ENCODE measurements at regions not wholly inside any gene's neighbourhood (a gene's known extent, or its start where the extent isn't known, plus 50 kb on each side); places are given as distances from the start of the nearest gene placed in this dataset.

GRCh38 chr9:87086221-87086818, 139.0 kb upstream of the GAS1 start:
- DNase-seq = no peak

GRCh38 chr9:87087197-87087596, 139.9 kb upstream of the GAS1 start:
- DNase-seq = no peak

DNA sequence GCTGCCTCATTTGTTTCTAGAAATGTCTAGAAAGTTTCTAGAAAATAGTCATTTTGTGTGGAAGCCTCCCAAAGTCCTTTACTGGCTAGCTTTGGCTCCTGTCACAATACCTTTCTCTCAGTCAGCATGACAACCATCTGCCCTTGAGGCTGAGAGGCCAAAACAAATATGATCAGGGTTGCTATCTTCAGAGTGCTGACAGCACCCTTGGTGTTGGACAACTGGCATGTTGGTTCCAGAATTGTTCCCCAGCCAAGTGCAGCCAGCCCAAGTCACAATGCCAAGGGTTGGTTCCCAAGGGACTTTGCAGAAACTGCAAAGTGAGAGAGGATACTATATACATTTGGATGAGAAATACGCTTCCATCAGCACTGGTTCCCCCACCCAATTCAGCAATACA, 140.9 kb upstream of the GAS1 start:
- no peak for DNase-seq

DNA sequence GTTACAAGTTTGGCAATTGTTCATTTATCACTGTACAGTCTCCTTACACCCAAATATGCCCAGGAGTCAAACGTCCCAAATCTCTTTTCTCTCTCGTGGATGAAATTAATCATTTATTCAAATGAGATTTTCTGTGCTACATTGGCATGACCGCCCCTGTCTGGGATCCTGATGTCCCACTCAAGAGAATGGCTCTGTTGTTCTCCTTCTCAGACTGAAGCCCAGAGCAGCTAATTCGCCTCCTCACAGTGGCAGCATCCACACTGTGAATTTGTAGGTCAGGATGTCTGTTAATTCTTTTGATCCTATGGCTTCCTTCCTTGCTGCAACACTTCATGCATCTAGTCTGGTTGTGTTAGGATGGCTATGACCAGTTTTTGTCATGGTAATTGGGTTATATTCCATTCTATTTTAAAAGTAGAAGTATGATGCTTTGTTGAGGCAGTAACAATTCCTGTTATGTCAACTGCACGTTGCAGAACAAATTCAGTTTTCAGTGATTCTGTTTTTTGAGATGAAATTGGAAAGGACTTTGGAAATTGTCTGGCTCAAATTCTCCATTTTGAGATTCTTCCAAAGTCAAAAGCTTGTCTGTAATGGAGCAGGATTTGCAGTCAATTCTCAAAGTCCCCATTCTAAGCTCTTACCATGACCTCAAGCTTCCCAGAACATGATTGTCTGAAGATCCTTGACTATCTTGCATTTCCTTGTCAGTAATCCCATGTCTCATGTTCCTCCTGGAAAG, 141.5 kb upstream of the GAS1 start:
- no peak for DNase-seq

- DNase-seq = no peak
Measured at GRCh38 chr9:87089506-87089905, 142.2 kb upstream of the GAS1 start.

DNA sequence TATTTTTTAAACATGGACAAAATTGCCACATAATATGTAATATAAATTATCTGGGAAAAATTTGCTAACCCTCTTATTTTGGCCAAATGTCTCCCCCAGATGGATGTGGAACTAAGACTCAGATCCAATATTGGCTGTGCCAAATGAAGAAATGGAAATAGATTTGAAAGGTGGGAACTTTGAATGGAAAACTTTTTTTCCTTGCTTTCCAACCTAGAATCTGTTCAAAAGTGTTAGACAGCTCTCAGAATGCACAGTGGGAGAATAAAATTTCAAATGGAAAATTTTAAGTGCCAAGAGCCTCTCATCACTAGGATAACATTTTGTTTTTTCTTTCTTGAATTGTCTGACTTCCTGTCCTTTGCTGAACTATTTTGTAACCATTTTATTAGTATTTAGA, 142.6 kb upstream of the GAS1 start:
- DNase-seq = no peak

- no peak for DNase-seq
Measured at GRCh38 chr9:87093777-87094176, 146.5 kb upstream of the GAS1 start.

DNA sequence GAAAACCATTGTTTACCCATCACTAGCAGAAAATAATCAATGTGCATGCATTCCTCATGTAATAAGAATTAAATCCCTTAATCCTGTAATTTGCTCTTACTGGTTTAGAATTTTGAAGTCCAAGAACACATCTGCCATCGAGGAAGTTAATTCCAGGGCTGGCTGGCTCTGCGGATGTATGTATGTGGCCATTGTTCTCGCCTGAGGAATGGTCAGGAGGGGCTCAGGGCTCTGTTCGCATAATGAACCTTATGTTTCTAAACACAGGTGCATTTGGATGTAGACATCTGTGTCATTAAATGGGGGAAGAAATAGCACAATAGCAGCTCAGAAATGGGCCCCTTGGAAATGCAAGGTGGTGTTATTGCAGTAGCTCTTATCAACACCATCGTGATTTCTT, 148.6 kb upstream of the GAS1 start:
- DNase-seq = no peak

DNA sequence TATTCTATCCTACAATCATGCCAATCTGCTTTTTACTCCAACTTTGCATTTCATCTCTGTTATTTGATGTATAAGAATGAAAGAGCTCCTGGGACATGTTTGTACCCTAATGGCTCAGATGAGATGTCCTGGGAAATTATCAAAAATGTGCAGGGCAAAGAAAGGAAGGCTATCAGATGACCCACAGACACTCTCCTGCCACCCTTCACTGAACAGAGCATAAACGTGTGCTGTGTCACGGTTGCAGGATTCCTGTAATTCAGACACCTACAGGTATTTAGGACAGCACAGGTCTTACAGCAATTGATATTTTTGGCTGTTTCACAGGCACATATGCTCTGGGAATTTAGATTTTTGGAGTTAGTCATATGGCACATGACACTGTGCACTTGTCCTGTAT, 149.2 kb upstream of the GAS1 start:
- DNase-seq = no peak

DNA sequence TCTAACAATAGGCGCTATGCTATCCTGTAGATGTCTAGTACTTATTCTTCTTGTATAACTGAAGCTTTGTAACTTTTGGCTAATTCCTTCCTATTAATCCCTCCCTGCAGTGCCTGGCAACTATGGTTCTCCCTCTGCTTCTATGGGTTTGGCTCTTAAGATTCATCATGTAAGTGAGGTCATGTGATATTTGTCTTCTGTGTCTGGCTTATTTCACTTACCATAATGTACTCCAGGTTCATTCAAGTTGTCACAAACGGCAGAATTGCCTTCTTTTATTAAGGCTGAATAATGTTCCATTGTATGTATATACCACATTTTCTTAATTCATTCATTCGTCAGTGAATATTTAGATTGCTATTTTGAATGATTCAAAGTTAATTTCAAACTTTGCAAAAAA, 149.9 kb upstream of the GAS1 start:
- DNase-seq = no peak

GRCh38 chr9:87099407-87099806, 152.1 kb upstream of the GAS1 start:
- no peak for DNase-seq

GRCh38 chr9:87100001-87100400, 152.7 kb upstream of the GAS1 start:
- DNase-seq = no peak

DNA sequence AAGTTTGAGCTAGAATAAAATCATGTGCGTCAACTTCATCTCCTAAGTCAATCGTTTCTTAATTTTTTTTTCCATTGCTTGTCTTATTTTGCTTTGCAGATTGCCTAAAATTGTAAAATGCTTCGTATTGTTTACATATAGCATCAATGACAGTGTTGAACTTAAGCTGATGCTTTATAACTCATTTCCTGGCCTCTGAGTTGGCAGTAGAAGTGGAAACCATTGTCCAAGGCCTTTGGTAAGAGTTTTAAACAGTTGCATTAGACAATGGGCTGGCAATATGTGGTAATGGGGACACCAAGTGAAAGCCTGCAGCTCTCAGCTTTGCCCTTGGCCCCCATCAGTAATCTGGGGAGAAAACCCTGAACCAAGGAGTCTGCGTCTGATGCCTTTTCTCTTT, 154.8 kb upstream of the GAS1 start:
- no peak for DNase-seq

DNA sequence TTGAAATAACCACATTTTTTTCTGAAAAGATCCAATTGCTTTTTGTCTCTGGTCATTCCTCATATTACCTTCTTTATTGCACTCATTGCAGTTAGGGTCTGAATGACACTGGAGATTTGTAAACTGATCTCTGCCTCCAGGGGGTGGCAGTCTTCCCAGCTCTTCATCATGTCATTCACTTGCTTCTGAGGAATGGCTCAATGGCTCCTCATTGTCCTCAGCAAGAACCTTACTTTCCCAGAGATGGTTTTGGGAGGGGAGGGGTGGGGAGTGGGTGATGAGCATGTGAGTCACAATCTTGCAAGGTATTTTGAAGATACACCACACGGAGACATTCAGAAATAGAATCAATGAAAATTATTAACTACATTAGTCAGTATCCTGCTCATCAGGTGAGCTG, 159.8 kb upstream of the GAS1 start:
- DNase-seq = no peak

DNA sequence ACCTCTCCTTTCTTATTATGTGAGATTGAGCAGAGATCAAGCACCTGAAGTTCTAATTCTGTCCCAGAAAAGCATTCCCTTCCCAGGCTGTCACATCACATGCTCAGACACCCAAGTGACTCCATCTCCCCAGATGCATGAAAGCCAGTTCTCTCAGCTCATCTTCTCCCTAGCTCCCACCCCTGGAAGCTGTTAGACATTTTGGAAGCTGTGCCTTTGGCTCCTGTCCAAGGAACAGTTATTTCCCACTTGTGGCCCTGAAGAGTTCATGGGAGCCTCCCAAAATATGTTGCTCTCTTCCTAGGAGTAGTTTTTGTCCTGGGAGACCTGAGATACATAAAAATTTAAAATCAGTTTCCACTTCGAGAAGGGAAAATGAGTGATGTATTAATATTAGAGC, 161.4 kb upstream of the GAS1 start:
- no peak for DNase-seq

DNA sequence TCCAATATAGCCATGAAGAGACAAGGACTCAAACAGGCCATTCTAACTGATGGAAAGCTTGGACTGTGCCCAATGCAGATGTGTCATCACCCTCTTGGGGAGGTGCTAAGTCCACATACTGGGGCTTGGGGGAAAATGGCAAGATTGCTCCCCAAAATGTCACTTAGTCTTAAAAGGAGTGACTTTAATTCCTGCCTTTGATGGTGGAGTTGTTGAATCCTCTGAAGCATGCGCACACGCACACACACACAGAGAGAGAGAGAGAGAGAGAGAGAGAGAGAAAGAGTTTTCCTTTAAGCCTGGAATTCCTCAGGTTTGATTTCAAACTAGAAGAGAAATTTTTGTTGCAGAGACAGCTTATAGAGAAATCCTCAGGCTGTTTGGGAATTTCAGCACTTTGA, 161.9 kb upstream of the GAS1 start:
- DNase-seq = no peak

DNA sequence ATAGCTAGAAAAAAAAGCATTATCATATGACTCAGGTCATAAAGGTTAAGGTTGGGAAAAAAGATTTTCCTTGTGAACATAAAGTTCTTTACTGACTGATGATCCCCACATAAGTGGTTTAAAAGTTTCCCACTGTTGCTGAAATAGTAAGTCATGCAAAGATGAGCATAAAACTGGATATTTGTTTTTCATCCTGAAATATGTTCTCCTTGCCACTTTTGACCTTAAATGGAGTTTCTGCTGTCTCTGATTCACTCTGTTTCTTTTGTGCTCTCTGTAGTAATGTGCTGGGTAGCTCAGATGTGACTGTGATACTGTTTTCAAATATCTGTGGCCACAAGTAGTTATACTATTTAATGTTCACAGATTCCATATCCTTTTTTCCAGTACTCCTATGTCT, 162.5 kb upstream of the GAS1 start:
- DNase-seq = no peak

DNA sequence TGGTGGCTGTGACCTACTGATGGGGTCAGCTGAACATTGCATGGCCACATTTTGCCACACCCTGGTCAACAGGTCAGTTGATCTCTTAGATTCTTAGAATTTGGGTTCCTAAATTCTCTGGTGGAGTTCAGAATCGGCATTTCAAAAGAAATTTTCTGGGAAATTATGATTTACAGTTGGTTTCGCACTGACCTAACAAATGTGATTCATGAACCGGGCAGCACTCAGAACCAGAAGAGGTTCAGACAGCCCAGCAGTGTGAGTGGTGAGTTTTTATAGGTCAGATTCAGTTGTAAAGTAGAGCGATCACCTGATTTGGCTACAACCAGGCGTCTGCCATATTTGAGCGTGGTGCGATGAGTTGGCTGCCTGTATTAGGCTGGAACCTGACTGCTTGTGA, 163.7 kb upstream of the GAS1 start:
- no peak for DNase-seq

DNA sequence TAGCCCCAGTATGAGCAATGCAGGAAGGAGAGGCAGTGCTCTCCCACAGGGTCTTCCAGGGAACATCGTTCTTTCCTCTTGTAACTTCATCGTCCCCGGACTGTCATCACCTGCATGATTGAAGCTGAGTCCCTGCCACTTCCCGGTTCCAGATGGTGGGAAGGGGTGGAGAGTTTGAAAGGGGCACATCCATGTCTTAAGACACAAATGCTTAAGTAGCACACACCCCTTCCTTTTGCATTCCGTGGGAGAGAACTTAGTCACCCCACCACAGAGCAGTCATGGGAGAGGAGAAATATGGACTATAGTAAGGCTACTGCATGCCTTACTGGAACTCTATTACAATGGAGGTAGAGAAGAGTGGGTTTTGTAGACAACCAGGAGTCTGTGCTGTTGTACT, 165.3 kb upstream of the GAS1 start:
- no peak for DNase-seq

- DNase-seq = no peak
Measured at GRCh38 chr9:87113874-87114273, 166.6 kb upstream of the GAS1 start.

GRCh38 chr9:87115785-87116184, 168.5 kb upstream of the GAS1 start:
- no peak for DNase-seq

DNA sequence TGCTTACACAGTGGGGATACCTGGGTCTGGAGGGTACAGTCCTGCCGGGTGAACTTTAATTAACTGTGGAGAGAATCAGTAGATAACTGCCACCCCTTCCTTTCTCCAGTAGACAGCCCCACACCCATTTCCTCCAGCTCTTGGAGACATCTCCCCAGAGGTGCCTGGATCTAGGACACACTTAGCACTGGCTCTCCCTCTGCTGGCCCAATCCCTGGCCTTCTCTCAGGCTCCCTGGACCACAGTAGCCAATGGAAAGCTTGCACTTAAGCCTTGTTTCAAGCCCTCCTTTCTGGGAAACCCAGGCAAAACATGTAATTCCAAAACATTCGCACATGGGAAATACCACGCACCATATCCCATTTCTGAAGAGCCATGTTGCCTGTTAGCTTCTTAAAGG, 169.2 kb upstream of the GAS1 start:
- DNase-seq = no peak

DNA sequence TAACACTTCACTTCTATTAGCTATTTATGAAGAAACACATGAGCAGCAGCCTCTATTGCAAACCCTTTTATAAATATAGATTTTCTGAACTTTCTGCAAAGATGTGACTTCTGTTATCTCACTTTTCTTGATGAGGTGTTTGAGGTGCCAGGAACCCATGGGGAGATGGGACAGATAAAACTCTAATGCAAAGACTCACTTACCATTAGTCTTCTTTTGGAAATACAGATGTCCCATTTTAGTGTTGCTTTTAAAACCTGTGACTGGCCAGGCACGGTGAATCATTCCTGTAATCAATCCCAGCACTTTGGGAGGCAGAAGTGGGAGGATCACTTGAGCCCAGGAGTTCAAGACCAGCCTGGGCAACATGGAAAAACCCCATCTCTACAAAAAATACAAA, 171.3 kb upstream of the GAS1 start:
- DNase-seq = no peak

DNA sequence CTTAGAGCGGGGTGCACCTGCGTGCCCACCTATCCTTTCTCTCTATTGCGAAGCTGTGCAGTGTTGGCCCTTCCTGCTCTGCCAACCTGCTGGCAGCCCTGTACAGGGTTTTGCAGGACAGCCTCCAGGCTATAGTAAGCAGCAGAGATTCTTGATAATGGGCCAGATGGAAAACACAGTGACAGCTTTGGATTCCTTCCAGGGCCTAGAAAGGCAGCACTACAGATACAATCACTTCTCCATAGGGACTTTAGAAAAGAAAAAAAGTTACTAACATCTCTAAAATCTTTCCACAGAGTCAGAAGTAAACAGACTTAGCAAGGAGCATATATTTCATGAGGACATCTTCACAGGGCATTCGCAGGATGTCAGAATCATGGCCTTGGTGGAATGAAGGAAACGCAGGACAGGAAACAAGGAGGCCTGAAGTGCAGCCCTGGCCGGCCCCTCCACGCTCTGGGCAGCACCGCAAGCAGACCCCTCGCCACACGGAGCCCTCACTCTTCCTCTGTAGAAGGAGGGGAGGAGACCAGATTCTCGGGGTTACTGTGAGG, 172.1 kb upstream of the GAS1 start:
- DNase-seq = no peak

DNA sequence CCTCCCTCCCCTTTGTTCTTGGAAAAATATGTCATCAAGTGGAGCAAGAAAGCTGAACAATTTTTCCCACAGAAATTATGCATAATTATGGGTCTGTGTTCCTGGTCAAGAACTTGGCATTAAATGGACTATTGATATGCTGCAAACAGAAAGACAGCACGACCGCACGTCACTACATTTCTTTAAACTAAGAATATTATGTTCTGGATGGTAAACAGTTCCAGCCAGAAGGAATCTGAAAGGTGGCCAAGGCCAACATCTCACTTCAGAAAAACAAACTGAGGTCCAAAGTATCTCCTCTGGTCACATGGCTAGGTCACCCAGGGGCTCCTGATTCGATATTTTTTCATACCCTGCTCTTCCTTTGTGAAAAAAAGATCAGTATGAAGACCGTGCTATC, 173.3 kb upstream of the GAS1 start:
- no peak for DNase-seq

Measured in NCI-H446 (cell line).